PC-3 (cell line): ENCODE measurements at regions not wholly inside any gene's neighbourhood (a gene's known extent, or its start where the extent isn't known, plus 50 kb on each side); places are given as distances from the start of the nearest gene placed in this dataset.

Experiments used
- ATAC-seq: fragments of 200-7000 bp; cut with Tn5 transposase; 2 replicates; pipeline ENCODE4 v1.9.1; 2020; ENCODE audit warnings: mild to moderate bottlenecking, moderate library complexity
- BruUV-seq: library from RNA; stranded (reverse); fragments of 400-500 nt; replicated peaks from 2 replicates; lab custom pipeline; 2021; lab: Mats Ljungman, UMichigan
- CTCF ChIA-PET: fragments of 300-600 bp; sonication (Branson Sonifier 250); formaldehyde crosslinking; loops from one replicate; lab custom pipeline; 2022; ENCODE audit warnings: antibody characterized with exemption; lab: Charles Lee
- POLR2A ChIA-PET: fragments of 300-600 bp; sonication (Branson Sonifier 250); formaldehyde crosslinking; loops from one replicate; lab custom pipeline; 2022; ENCODE audit warnings: antibody characterized with exemption; ENCODE audit not compliant: unreplicated experiment; lab: Charles Lee
- DNase-seq: peaks from one replicate; pipeline ENCODE4 v3.0.0-alpha.2; 2015
- H2AFZ ChIP-seq: fragments of 300-600 bp; sonication (generic); 2 replicates; pipeline ENCODE4 v1.6.0; 2016; ENCODE audit warnings: antibody characterized with exemption, low read length
- H3F3A ChIP-seq: fragments of 300-600 bp; sonication (generic); one replicate; pipeline ENCODE4 v1.6.0; 2017; ENCODE audit warnings: antibody characterized with exemption, low read length, control low read depth, mild to moderate bottlenecking; ENCODE audit not compliant: unreplicated experiment
- H3K27ac ChIP-seq: fragments of 300-600 bp; sonication (generic); 2 replicates; pipeline ENCODE4 v1.5.1; 2016; ENCODE audit warnings: mild to moderate bottlenecking, low read length
- H3K27me3 ChIP-seq: fragments of 300-600 bp; sonication (generic); 2 replicates; pipeline ENCODE4 v1.6.1; 2016; ENCODE audit warnings: low read length, mixed read lengths
- H3K36me3 ChIP-seq: fragments of 300-600 bp; sonication (generic); 2 replicates; pipeline ENCODE4 v1.6.1; 2016; ENCODE audit warnings: low read depth, mixed run types, low read length, mixed read lengths
- H3K4me1 ChIP-seq: fragments of 300-600 bp; sonication (generic); 2 replicates; pipeline ENCODE4 v1.5.1; 2016; ENCODE audit warnings: low read length; ENCODE audit not compliant: insufficient read depth
- H3K4me2 ChIP-seq: fragments of 300-600 bp; sonication (generic); 2 replicates; pipeline ENCODE4 v1.6.0; 2016; ENCODE audit warnings: low read length
- H3K4me3 ChIP-seq: fragments of 300-600 bp; sonication (generic); 2 replicates; pipeline ENCODE4 v1.5.1; 2016; ENCODE audit warnings: mild to moderate bottlenecking, low read length, mixed read lengths
- H3K79me2 ChIP-seq: fragments of 300-600 bp; sonication (generic); 2 replicates; pipeline ENCODE4 v1.6.1; 2017; ENCODE audit warnings: low read length, mixed read lengths
- H3K9ac ChIP-seq: fragments of 300-600 bp; sonication (generic); 2 replicates; pipeline ENCODE4 v1.6.0; 2016; ENCODE audit warnings: mild to moderate bottlenecking, low read length
- H3K9me2 ChIP-seq: fragments of 300-600 bp; sonication (generic); replicated peaks from 2 replicates; pipeline ENCODE4 v1.6.1; 2016; ENCODE audit warnings: mixed run types, low read length, mixed read lengths
- H3K9me3 ChIP-seq: fragments of 300-600 bp; sonication (generic); 2 replicates; pipeline ENCODE4 v1.6.1; 2016; ENCODE audit warnings: low read length, mixed read lengths
- H4K20me1 ChIP-seq: fragments of 300-600 bp; sonication (generic); 2 replicates; pipeline ENCODE4 v1.6.1; 2016; ENCODE audit warnings: low read length, mixed read lengths
- EZH2 ChIP-seq: fragments of 300-600 bp; sonication (generic); IDR thresholded peaks from one replicate; pipeline ENCODE4 v1.6.1; 2017; ENCODE audit warnings: antibody characterized with exemption, mild to moderate bottlenecking, low read length; ENCODE audit not compliant: unreplicated experiment
- EZH2phosphoT487 ChIP-seq: fragments of 300-600 bp; sonication (generic); IDR thresholded peaks from 2 replicates; pipeline ENCODE4 v1.6.1; 2018; ENCODE audit warnings: mild to moderate bottlenecking, antibody characterized with exemption, low read length, borderline replicate concordance
- intact Hi-C: fragments of 100-400 bp; cut with micrococcal nuclease; formaldehyde crosslinking; loops from 2 replicates; pipeline ENCODE4 v1.9.0; 2023
- TF ChIP-seq, protein P1 (sequence below): fragments of 300-600 bp; sonication (generic); conservative IDR thresholded peaks from 2 replicates; pipeline ENCODE4 v1.5.1; 2017; ENCODE audit warnings: antibody characterized with exemption, low read depth, mild to moderate bottlenecking, low read length

DNA sequence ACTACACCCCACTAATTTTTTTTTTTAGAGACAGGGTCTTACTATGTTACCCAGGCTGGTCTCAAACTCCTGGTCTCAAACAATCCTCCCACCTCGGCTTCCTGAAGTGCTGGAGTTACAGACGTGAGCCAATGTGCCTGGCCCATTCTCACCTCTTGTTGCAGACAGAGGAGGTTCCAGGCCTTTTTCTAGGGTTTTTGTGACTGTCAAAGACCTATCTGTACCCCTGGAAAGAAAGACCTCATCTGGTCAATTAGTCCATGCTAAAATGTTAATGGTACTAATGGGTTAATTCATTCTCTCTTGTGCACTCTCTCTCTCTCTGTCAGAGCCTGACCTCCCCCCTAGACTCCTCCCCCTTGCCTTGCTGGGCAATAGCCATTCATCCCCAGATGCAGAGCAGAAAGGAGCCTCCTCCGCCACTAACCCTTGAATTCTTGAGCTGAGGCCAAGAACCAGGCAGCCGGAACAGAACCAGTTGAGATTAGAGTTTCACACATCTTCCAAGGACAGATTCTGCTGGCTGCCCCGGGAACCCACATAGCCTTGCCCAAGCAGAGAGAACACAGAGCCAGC is 209.7 kb downstream of the SKIDA1 start:
- no peak overlapping the region for H3K4me3 ChIP-seq
- H4K20me1 ChIP-seq = no peaks in the 10 kb centered on the region
- no peak for ATAC-seq
- TF ChIP-seq EZH2phosphoT487 (no peak), EZH2 (no peak)
- TF ChIP-seq, protein P1, sequence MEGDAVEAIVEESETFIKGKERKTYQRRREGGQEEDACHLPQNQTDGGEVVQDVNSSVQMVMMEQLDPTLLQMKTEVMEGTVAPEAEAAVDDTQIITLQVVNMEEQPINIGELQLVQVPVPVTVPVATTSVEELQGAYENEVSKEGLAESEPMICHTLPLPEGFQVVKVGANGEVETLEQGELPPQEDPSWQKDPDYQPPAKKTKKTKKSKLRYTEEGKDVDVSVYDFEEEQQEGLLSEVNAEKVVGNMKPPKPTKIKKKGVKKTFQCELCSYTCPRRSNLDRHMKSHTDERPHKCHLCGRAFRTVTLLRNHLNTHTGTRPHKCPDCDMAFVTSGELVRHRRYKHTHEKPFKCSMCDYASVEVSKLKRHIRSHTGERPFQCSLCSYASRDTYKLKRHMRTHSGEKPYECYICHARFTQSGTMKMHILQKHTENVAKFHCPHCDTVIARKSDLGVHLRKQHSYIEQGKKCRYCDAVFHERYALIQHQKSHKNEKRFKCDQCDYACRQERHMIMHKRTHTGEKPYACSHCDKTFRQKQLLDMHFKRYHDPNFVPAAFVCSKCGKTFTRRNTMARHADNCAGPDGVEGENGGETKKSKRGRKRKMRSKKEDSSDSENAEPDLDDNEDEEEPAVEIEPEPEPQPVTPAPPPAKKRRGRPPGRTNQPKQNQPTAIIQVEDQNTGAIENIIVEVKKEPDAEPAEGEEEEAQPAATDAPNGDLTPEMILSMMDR = no peak
- H3K4me2 ChIP-seq = no peak overlapping the region
- no peak for DNase-seq
- no peaks in the 10 kb centered on the region for H3K9me3 ChIP-seq
- H3K27ac ChIP-seq = no peak overlapping the region
- H2AFZ ChIP-seq = no peak overlapping the region
- H3F3A ChIP-seq = no peaks in the 10 kb centered on the region
- no peak overlapping the region for H3K9ac ChIP-seq
- H3K36me3 ChIP-seq = no peaks in the 10 kb centered on the region
- POLR2A ChIA-PET = no interaction called here
- H3K27me3 ChIP-seq = no peaks in the 10 kb centered on the region
- no peaks in the 10 kb centered on the region for H3K9me2 ChIP-seq
- CTCF ChIA-PET = no interaction called here
- H3K79me2 ChIP-seq = no peaks in the 10 kb centered on the region
- no TSS peak for BruUV-seq
- no peaks in the 10 kb centered on the region; the same call in 1 of the 2 replicates for H3K4me1 ChIP-seq
- intact Hi-C loops = no loop called here

DNA sequence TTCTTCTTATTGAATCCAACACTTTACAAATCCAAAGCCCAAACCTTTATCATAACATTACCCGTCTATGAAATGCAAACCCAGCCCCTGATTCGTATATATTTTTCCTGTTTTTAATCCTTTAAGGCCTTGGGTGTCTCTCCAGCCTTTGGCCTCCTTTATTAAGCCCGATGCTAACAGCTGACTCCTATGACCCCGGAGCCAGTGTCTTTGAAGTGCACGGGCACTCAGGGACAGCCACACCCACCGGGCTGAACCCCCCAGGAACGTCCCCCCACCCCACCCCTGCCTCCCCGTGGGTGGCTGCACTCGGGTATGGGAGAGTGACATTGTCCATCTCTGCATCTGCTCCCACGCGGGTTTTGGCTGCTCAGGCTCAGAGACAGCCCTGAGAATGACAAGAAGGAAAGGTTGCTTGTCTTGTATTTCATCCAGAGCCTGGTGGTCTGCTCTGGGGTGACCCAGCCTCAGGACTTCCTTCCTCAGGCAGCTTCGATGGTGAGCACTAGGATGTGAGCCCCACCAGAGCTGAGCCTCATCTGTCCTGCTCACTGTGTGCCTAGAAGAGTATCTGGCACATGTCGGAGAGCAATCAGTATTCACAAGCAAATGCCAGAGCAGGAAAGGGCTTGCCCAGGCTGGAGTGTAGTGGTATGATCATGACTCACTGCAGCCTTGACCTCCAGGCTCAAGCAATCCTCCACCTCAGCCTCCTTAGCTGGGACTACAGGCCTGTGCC is 210.4 kb downstream of the SKIDA1 start:
- no TSS peak for BruUV-seq
- Histone ChIP-seq H3K4me2 (no peak overlapping the region), H4K20me1 (no peaks in the 10 kb centered on the region), H3K36me3 (no peaks in the 10 kb centered on the region), H3K9me2 (no peaks in the 10 kb centered on the region), H3F3A (no peaks in the 10 kb centered on the region), H3K27me3 (no peaks in the 10 kb centered on the region), H3K79me2 (no peaks in the 10 kb centered on the region), H2AFZ (no peak overlapping the region), H3K9ac (no peak overlapping the region), H3K4me3 (no peak overlapping the region), H3K9me3 (no peaks in the 10 kb centered on the region), H3K27ac (no peak overlapping the region), H3K4me1 (no peaks in the 10 kb centered on the region; the same call in 1 of the 2 replicates)
- intact Hi-C loops = no loop called here
- CTCF ChIA-PET = no interaction called here
- POLR2A ChIA-PET = no interaction called here
- no peak for DNase-seq
- ATAC-seq = no peak; the same call in 1 of the 2 replicates
- no peak for TF ChIP-seq EZH2
- no peak for TF ChIP-seq EZH2phosphoT487
- TF ChIP-seq, protein P1 = no peak

DNA sequence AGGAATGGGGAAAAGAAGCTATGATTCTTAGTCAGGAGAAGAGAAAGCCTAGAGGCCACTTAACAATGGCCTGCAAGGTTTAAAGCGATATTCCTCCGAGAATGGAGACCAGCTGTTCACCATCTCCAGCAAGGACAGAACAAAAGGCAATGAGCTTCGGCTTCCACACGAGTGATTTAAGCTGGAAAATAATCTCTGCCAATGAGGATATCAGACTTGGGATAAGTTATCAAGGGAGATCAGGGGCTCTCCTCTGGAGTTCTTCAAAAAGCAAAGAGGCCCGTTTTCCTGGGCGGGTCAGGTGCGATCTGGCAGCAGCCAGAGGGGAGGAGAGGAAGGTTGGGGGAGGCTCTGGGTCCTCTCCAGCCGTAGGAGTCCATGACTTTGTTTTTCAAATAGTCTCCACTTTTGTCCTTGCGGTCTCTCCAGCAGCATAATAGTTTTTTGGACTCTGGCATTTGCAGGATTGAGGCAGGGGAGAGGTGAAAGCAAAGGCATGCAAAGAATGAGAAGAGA is 211.3 kb downstream of the SKIDA1 start:
- TF ChIP-seq EZH2phosphoT487 (no peak), EZH2 (no peak)
- TF ChIP-seq, protein P1 = no peak
- DNase-seq = no peak
- no peaks in the 10 kb centered on the region for H3K9me2 ChIP-seq
- CTCF ChIA-PET = no interaction called here
- no peaks in the 10 kb centered on the region for H3K27me3 ChIP-seq
- H3F3A ChIP-seq = no peaks in the 10 kb centered on the region
- H4K20me1 ChIP-seq = no peaks in the 10 kb centered on the region
- intact Hi-C loops = no loop called here
- BruUV-seq = no TSS peak
- no peaks in the 10 kb centered on the region; the same call in 1 of the 2 replicates for H3K4me1 ChIP-seq
- H3K9me3 ChIP-seq = no peaks in the 10 kb centered on the region
- no peak overlapping the region for H3K4me2 ChIP-seq
- no peaks in the 10 kb centered on the region for H3K36me3 ChIP-seq
- H3K27ac ChIP-seq = no peak overlapping the region
- no peak overlapping the region for H3K9ac ChIP-seq
- POLR2A ChIA-PET = no interaction called here
- H3K79me2 ChIP-seq = no peaks in the 10 kb centered on the region
- no peak overlapping the region for H2AFZ ChIP-seq
- no peak for ATAC-seq
- no peak overlapping the region for H3K4me3 ChIP-seq
